ENCODE measurements at regions not wholly inside any gene's neighbourhood (a gene's known extent, or its start where the extent isn't known, plus 50 kb on each side); places are given as distances from the start of the nearest gene placed in this dataset.

DNA sequence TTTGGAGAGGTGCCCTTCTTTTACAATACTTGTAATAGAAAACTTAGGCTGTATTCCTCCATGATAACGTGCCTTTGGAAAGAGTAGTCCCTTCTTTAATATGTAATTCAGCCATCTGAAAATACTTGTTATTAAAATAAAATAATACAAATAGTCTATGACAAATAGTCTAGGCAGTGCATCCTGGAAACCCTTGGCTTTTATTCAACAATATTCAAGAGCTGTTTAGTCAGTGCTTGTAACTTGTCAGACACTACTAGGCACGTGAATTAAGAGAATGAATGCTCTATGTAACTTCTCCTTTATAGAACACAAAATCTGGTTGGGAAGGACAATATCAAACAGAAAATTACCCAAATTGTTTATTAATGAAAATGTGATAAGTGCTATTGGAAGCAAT lies 388.2 kb downstream of the MTX2 start:
- ChIA-PET POLR2A (ENCODE audit: low non-redundant PET) (interaction anchor here (0.9 kb wide), 1 partner anchor 47 kb away, joined by 3 read pairs; no protein-coding TSS in a partner anchor), CTCF (interaction anchor here (2.7 kb wide), 1 partner anchor 157 kb away, joined by 21 read pairs; no protein-coding TSS in a partner anchor)
- no peak for TF ChIP-seq EZH2 (IDR thresholded peaks at IDR 0.05; ENCODE audit: borderline replicate concordance, low read depth, low read length, poor library complexity, severe bottlenecking)
- TF ChIP-seq, protein P1, sequence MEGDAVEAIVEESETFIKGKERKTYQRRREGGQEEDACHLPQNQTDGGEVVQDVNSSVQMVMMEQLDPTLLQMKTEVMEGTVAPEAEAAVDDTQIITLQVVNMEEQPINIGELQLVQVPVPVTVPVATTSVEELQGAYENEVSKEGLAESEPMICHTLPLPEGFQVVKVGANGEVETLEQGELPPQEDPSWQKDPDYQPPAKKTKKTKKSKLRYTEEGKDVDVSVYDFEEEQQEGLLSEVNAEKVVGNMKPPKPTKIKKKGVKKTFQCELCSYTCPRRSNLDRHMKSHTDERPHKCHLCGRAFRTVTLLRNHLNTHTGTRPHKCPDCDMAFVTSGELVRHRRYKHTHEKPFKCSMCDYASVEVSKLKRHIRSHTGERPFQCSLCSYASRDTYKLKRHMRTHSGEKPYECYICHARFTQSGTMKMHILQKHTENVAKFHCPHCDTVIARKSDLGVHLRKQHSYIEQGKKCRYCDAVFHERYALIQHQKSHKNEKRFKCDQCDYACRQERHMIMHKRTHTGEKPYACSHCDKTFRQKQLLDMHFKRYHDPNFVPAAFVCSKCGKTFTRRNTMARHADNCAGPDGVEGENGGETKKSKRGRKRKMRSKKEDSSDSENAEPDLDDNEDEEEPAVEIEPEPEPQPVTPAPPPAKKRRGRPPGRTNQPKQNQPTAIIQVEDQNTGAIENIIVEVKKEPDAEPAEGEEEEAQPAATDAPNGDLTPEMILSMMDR (conservative IDR thresholded peaks at IDR 0.05; ENCODE audit: low read depth, low read length) = no peak
- peak overlapping the region; percentile 44 for H3K4me3 ChIP-seq (ENCODE audit: low read depth, low read length, poor library complexity, severe bottlenecking)
- no peak for DNase-seq (ENCODE audit: low spot score)
- H3K36me3 ChIP-seq (ENCODE audit: insufficient read depth, low read length, poor library complexity, severe bottlenecking) = peaks cover 12% of the 10 kb centered on the region
- peaks cover 86% of the 10 kb centered on the region for H3K4me1 ChIP-seq (ENCODE audit: insufficient read depth, low read length, poor library complexity, severe bottlenecking)
- intact Hi-C loops (cut with micrococcal nuclease; ENCODE audit: unreplicated experiment) = loop anchor here (1.0 to 5.0 kb wide), 4 partner anchors 90 to 490 kb away; no protein-coding TSS in a partner anchor
- BruUV-seq (replicated peaks) = TSS peak; percentile 57
- no peaks in the 10 kb centered on the region for H3K27me3 ChIP-seq (replicated peaks; ENCODE audit: insufficient read depth, low read depth, low read length, poor library complexity)
- H3K9me3 ChIP-seq (ENCODE audit: low read depth, low read length, poor library complexity, severe bottlenecking) = no peaks in the 10 kb centered on the region
- peak overlapping the region; percentile 99 for H3K27ac ChIP-seq (ENCODE audit: low read depth, low read length, poor library complexity, severe bottlenecking)

DNA sequence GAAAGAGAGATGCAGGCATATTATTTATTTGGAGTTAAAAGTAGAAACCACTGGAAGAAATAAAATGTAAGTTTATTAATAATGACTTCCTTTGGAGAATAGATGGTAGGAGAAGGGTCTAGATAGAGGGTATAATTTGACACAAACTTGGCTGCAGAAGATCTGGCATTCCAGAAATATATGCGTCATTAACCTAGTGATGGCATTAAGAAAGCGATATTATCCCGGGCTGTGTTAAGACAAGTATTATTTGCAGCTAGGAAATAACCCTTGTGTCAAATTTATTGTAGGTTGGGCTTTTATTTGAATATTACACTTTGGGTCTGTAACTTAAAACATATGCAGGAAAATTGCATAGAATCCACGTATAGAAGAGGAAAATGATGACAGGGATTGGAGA lies 389.5 kb downstream of the MTX2 start:
- ChIA-PET POLR2A (ENCODE audit: low non-redundant PET) (no interaction called here), CTCF (no interaction called here)
- peak; percentile 60 for DNase-seq (ENCODE audit: low spot score)
- no peaks in the 10 kb centered on the region for H3K27me3 ChIP-seq (replicated peaks; ENCODE audit: insufficient read depth, low read depth, low read length, poor library complexity)
- no TSS peak for BruUV-seq (replicated peaks)
- peaks cover 86% of the 10 kb centered on the region for H3K4me1 ChIP-seq (ENCODE audit: insufficient read depth, low read length, poor library complexity, severe bottlenecking)
- intact Hi-C loops (cut with micrococcal nuclease; ENCODE audit: unreplicated experiment) = loop anchor here (5.0 kb wide), 2 partner anchors 89 to 274 kb away; no protein-coding TSS in a partner anchor
- peak overlapping the region; percentile 99 for H3K27ac ChIP-seq (ENCODE audit: low read depth, low read length, poor library complexity, severe bottlenecking)
- H3K4me3 ChIP-seq (ENCODE audit: low read depth, low read length, poor library complexity, severe bottlenecking) = peak overlapping the region; percentile 44
- no peaks in the 10 kb centered on the region for H3K9me3 ChIP-seq (ENCODE audit: low read depth, low read length, poor library complexity, severe bottlenecking)
- TF ChIP-seq, protein P1 (conservative IDR thresholded peaks at IDR 0.05; ENCODE audit: low read depth, low read length) = no peak
- no peak for TF ChIP-seq EZH2 (IDR thresholded peaks at IDR 0.05; ENCODE audit: borderline replicate concordance, low read depth, low read length, poor library complexity, severe bottlenecking)
- peaks cover 12% of the 10 kb centered on the region for H3K36me3 ChIP-seq (ENCODE audit: insufficient read depth, low read length, poor library complexity, severe bottlenecking)

DNA sequence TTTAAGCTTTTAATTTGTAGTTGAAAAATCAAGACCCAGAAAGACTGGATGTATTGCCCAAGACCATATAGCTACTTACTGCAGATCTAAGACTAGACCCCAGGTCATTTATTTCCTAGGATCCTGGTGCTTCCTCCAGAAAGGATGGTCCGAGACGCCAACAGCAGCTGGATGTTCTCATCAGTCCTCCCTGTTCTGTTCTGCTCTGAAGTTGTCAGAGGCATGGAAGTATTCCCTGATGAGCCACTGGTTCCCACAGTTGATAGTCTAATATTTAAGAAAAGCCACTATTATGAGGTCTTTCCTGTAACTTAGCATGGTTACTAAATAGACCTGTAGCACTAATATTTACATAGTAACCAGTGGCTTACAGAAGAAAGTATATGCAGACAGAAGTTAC lies 393.5 kb downstream of the MTX2 start:
- Histone ChIP-seq H3K27ac (ENCODE audit: low read depth, low read length, poor library complexity, severe bottlenecking) (peak overlapping the region; percentile 80), H3K27me3 (replicated peaks; ENCODE audit: insufficient read depth, low read depth, low read length, poor library complexity) (no peaks in the 10 kb centered on the region), H3K9me3 (ENCODE audit: low read depth, low read length, poor library complexity, severe bottlenecking) (no peaks in the 10 kb centered on the region), H3K4me1 (ENCODE audit: insufficient read depth, low read length, poor library complexity, severe bottlenecking) (peaks cover 75% of the 10 kb centered on the region), H3K4me3 (ENCODE audit: low read depth, low read length, poor library complexity, severe bottlenecking) (no peak overlapping the region), H3K36me3 (ENCODE audit: insufficient read depth, low read length, poor library complexity, severe bottlenecking) (peaks cover 12% of the 10 kb centered on the region)
- POLR2A ChIA-PET (ENCODE audit: low non-redundant PET) = no interaction called here
- BruUV-seq (replicated peaks) = no TSS peak
- DNase-seq (ENCODE audit: low spot score) = no peak
- intact Hi-C loops (cut with micrococcal nuclease; ENCODE audit: unreplicated experiment) = no loop called here
- CTCF ChIA-PET = no interaction called here
- TF ChIP-seq, protein P1 (conservative IDR thresholded peaks at IDR 0.05; ENCODE audit: low read depth, low read length) = no peak
- TF ChIP-seq EZH2 (IDR thresholded peaks at IDR 0.05; ENCODE audit: borderline replicate concordance, low read depth, low read length, poor library complexity, severe bottlenecking) = no peak
